Esophagus muscularis mucosa (tissue), 3 donors: ENCODE measurements at regions not wholly inside any gene's neighbourhood (a gene's known extent, or its start where the extent isn't known, plus 50 kb on each side); places are given as distances from the start of the nearest gene placed in this dataset.

Experiments
- CTCF ChIP-seq, 3 experiments: fragments of 200-600 bp in 2 of 3; fragments of 450-650 bp in 1 of 3; sonication (generic) in 2 of 3; IDR thresholded peaks; one replicate each; pipeline ENCODE4 v1.5.1; 2017 to 2019; ENCODE audit warnings: antibody characterized with exemption in 3 of 3, mild to moderate bottlenecking in 2 of 3, moderate library complexity in 1 of 3
- POLR2A ChIP-seq: fragments of 450-650 bp; IDR thresholded peaks from one replicate; pipeline ENCODE4 v1.6.1; 2017; ENCODE audit warnings: antibody characterized with exemption, moderate library complexity, mild to moderate bottlenecking, low read depth

GRCh38 chr19:28583713-28584112 is 629.2 kb downstream of the UQCRFS1 start:
- TF ChIP-seq CTCF (IDR thresholded peaks at IDR 0.05): no peak
- TF ChIP-seq POLR2A: no peak
